Hepatocyte (in vitro differentiated cells): ENCODE measurements at regions not wholly inside any gene's neighbourhood (a gene's known extent, or its start where the extent isn't known, plus 50 kb on each side); places are given as distances from the start of the nearest gene placed in this dataset.

Experiments used
- DNase-seq: peaks from one replicate; pipeline ENCODE4 v3.0.0-alpha.2; 2016; ENCODE audit warnings: low spot score
- H2AFZ ChIP-seq: fragments of 200-600 bp; sonication (generic); 2 replicates; pipeline ENCODE4 v1.6.0; 2016; ENCODE audit warnings: antibody characterized with exemption, mild to moderate bottlenecking
- H3K27ac ChIP-seq: fragments of 200-600 bp; sonication (generic); 2 replicates; pipeline ENCODE4 v1.5.1; 2016; ENCODE audit warnings: mild to moderate bottlenecking
- H3K27me3 ChIP-seq: fragments of 200-600 bp; sonication (generic); 2 replicates; pipeline ENCODE4 v1.6.1; 2016
- H3K36me3 ChIP-seq: fragments of 200-600 bp; sonication (generic); replicated peaks from 2 replicates; pipeline ENCODE4 v1.5.1; 2016; ENCODE audit warnings: low read depth; ENCODE audit not compliant: insufficient read depth
- H3K4me1 ChIP-seq: fragments of 200-600 bp; sonication (generic); 2 replicates; pipeline ENCODE4 v1.5.1; 2016; ENCODE audit warnings: mild to moderate bottlenecking, moderate library complexity; ENCODE audit not compliant: insufficient read depth
- H3K4me2 ChIP-seq: fragments of 200-600 bp; sonication (generic); 2 replicates; pipeline ENCODE4 v1.6.0; 2016
- H3K4me3 ChIP-seq: fragments of 200-600 bp; sonication (generic); 2 replicates; pipeline ENCODE4 v1.5.1; 2016; ENCODE audit warnings: mild to moderate bottlenecking
- H3K79me2 ChIP-seq: fragments of 200-600 bp; sonication (generic); 2 replicates; pipeline ENCODE4 v1.6.0; 2017; ENCODE audit warnings: mild to moderate bottlenecking
- H3K9me2 ChIP-seq: fragments of 200-600 bp; sonication (generic); replicated peaks from 2 replicates; pipeline ENCODE4 v1.6.0; 2017; ENCODE audit warnings: mild to moderate bottlenecking; ENCODE audit not compliant: insufficient read depth
- H3K9me3 ChIP-seq: fragments of 200-600 bp; sonication (generic); 2 replicates; pipeline ENCODE4 v1.5.1; 2016; ENCODE audit warnings: low read depth, mild to moderate bottlenecking
- H4K20me1 ChIP-seq: fragments of 200-600 bp; sonication (generic); 2 replicates; pipeline ENCODE4 v1.6.0; 2016; ENCODE audit warnings: mild to moderate bottlenecking; ENCODE audit not compliant: insufficient read depth, poor library complexity, severe bottlenecking
- EZH2 ChIP-seq: fragments of 200-600 bp; sonication (generic); IDR thresholded peaks from 2 replicates; pipeline ENCODE4 v1.6.1; 2016; ENCODE audit warnings: antibody characterized with exemption, mild to moderate bottlenecking, borderline replicate concordance
- EZH2phosphoT487 ChIP-seq: fragments of 200-600 bp; sonication (generic); IDR thresholded peaks from one replicate; pipeline ENCODE4 v1.6.1; 2018; ENCODE audit warnings: antibody characterized with exemption, mild to moderate bottlenecking, low read depth, moderate library complexity; ENCODE audit not compliant: unreplicated experiment, severe bottlenecking
- WGBS: methylation state at CpG from one replicate; pipeline ENCODE4 v1.1.6; 2016; ENCODE audit warnings: low lambda C conversion rate; ENCODE audit errors: missing lambda C conversion rate; 5-methylcytosine and 5-hydroxymethylcytosine counted together
- TF ChIP-seq, protein P1 (sequence below): fragments of 200-600 bp; sonication (generic); IDR thresholded peaks from 2 replicates; pipeline ENCODE4 v1.5.1; 2016; ENCODE audit warnings: antibody characterized with exemption, mild to moderate bottlenecking; ENCODE audit not compliant: poor library complexity

DNA sequence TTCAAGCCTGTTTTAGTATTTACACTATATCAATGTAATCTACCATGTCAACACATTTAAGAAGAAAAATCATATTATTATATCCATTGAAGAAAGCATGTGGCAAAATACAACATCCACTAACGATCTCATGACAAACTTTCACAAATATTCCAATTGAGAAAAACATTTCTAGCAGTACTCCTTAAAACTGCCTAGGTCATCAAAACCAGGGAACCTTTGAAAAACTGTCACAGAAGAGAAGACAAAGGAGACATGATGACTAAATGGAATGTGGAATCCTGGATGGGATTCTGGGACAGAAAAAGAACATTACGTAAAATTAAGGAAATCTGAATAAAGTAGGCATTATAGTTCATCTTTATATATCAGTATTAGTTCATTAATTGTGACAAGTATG lies 1091.3 kb upstream of the CDH6 start:
- WGBS, result 85% methylated on average over 2 of the region's 2 CpGs
- Histone ChIP-seq H3K79me2 (no peaks in the 10 kb centered on the region), H2AFZ (no peak overlapping the region)

DNA sequence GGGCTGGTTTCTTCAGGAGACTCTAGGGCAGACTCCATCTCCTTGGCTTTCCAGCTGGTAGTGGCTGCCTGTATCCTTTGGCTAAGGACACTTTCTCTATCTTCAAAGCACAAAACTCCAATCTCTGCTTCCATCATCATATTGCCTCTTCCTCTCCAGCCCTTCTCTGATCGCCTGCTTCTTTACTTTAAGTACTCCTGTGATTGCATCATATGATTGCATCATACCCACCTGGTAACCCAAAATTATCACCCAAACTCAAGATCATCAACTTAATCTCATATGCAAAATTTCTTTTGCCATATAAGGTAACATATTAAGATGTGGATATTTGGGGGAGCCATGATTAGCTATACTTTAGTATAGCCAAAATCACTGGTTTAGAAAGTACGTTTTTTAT lies 1092.6 kb upstream of the CDH6 start:
- TF ChIP-seq EZH2 (no peak), EZH2phosphoT487 (no peak)
- TF ChIP-seq, protein P1, sequence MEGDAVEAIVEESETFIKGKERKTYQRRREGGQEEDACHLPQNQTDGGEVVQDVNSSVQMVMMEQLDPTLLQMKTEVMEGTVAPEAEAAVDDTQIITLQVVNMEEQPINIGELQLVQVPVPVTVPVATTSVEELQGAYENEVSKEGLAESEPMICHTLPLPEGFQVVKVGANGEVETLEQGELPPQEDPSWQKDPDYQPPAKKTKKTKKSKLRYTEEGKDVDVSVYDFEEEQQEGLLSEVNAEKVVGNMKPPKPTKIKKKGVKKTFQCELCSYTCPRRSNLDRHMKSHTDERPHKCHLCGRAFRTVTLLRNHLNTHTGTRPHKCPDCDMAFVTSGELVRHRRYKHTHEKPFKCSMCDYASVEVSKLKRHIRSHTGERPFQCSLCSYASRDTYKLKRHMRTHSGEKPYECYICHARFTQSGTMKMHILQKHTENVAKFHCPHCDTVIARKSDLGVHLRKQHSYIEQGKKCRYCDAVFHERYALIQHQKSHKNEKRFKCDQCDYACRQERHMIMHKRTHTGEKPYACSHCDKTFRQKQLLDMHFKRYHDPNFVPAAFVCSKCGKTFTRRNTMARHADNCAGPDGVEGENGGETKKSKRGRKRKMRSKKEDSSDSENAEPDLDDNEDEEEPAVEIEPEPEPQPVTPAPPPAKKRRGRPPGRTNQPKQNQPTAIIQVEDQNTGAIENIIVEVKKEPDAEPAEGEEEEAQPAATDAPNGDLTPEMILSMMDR, result no peak
- Histone ChIP-seq H4K20me1 (no peaks in the 10 kb centered on the region), H3K4me1 (no peaks in the 10 kb centered on the region), H2AFZ (no peak overlapping the region), H3K79me2 (no peaks in the 10 kb centered on the region), H3K36me3 (no peaks in the 10 kb centered on the region), H3K4me2 (no peak overlapping the region), H3K4me3 (no peak overlapping the region), H3K9me2 (no peaks in the 10 kb centered on the region), H3K9me3 (no peaks in the 10 kb centered on the region), H3K27me3 (no peaks in the 10 kb centered on the region), H3K27ac (no peak overlapping the region)
- 84% methylated on average over 2 of the region's 2 CpGs for WGBS
- no peak for DNase-seq

More for the DNA sequence above, 1091.3 kb upstream of the CDH6 start:
- H3K36me3 ChIP-seq, result no peaks in the 10 kb centered on the region
- H3K27me3 ChIP-seq, result no peaks in the 10 kb centered on the region
- H3K4me1 ChIP-seq, result no peaks in the 10 kb centered on the region
- TF ChIP-seq, protein P1, result no peak
- TF ChIP-seq EZH2 (no peak), EZH2phosphoT487 (no peak)
- H3K27ac ChIP-seq, result no peak overlapping the region
- no peaks in the 10 kb centered on the region for H3K9me3 ChIP-seq
- no peaks in the 10 kb centered on the region for H4K20me1 ChIP-seq
- no peak overlapping the region for H3K4me3 ChIP-seq
- no peaks in the 10 kb centered on the region for H3K9me2 ChIP-seq
- H3K4me2 ChIP-seq, result no peak overlapping the region
- DNase-seq, result no peak

DNA sequence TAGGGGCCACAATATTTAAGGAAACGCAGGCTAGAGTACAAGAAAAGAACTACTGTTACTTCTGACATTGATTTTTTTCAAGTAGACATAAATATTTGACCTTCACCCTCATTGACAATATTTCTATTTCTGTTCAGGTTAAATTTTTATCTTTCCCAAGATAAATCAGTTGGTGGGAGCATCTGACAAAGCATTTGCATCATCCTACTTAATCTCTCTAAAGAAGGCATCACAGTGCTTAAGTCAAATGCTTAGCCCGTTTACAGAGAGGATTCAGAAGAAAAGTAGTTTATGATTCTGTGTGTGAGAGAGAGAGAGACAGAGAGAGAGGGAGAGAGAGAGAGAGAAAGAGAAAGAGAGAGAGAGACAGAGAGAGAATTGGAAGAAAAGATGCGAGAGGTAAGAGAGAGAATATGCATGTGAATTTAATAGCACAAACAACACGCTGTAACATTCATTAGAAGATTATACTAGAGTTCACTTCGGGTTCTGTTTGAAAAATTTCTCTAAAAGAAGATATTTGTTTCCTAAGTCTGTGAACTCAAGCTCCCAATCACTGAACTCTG lies 1093.3 kb upstream of the CDH6 start:
- Histone ChIP-seq H3K9me2 (no peaks in the 10 kb centered on the region), H3K4me1 (no peaks in the 10 kb centered on the region), H3K9me3 (no peaks in the 10 kb centered on the region), H3K36me3 (no peaks in the 10 kb centered on the region), H3K27ac (no peak overlapping the region), H2AFZ (no peak overlapping the region), H3K4me3 (no peak overlapping the region), H3K27me3 (no peaks in the 10 kb centered on the region), H4K20me1 (no peaks in the 10 kb centered on the region), H3K4me2 (no peak overlapping the region), H3K79me2 (no peaks in the 10 kb centered on the region)
- DNase-seq, result no peak
- no peak for TF ChIP-seq EZH2
- TF ChIP-seq, protein P1, result no peak
- no peak for TF ChIP-seq EZH2phosphoT487
- 59% methylated on average over 5 of the region's 5 CpGs for WGBS

DNA sequence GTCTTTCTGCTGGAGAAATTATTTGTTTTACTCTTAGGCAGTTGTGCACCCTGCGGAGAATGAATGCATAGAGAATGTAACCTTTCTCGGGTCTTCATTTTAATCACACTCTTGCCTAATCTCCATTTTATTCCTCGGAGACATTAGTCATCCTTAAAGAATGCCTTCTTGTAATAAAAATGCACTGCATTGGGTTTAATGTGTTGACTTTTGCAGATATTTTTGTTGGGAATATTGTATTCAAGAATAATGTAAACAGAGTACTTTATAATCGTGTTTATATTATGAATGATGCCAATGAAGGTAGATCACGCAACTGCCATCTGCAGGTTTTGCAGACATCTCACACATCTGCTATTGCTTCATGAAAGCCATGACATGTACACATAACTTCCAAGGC lies 1093.9 kb upstream of the CDH6 start:
- H3K4me2 ChIP-seq, result no peak overlapping the region

More for the DNA sequence above, 1093.9 kb upstream of the CDH6 start:
- Histone ChIP-seq H3K79me2 (no peaks in the 10 kb centered on the region), H3K27ac (no peak overlapping the region), H3K9me3 (no peaks in the 10 kb centered on the region), H4K20me1 (no peaks in the 10 kb centered on the region), H3K27me3 (no peaks in the 10 kb centered on the region), H2AFZ (no peak overlapping the region), H3K36me3 (no peaks in the 10 kb centered on the region), H3K4me3 (no peak overlapping the region), H3K9me2 (no peaks in the 10 kb centered on the region), H3K4me1 (no peaks in the 10 kb centered on the region)
- no peak for DNase-seq
- TF ChIP-seq, protein P1, result no peak
- no peak for TF ChIP-seq EZH2phosphoT487
- TF ChIP-seq EZH2, result no peak
- WGBS, result 53% methylated on average over 5 of the region's 5 CpGs
